Natural killer cell (primary cell): ENCODE measurements at regions not wholly inside any gene's neighbourhood (a gene's known extent, or its start where the extent isn't known, plus 50 kb on each side); places are given as distances from the start of the nearest gene placed in this dataset.

Experiments used
- ATAC-seq, 3 donors: fragments of 150-1000 bp in 2 of 3; fragments of 200-7000 bp in 1 of 3; cut with Tn5 transposase; 1 replicate in 1 of 3; 2 replicates in 2 of 3; pipeline ENCODE4 v1.10.0; 2021; ENCODE audit warnings: mild to moderate bottlenecking in 2 of 3, moderate library complexity in 2 of 3
- DNase-seq, 2 donors: peaks; one replicate each; pipeline versions ENCODE4 v3.0.0 to v3.0.0-alpha.2; 2013 to 2021; ENCODE audit warnings: mixed read lengths in 1 of 2
- H3K27ac ChIP-seq: one replicate; pipeline ENCODE4 v1.5.1; 2013; ENCODE audit warnings: mild to moderate bottlenecking, low read length
- H3K27me3 ChIP-seq: one replicate; pipeline ENCODE4 v1.6.1; 2013; ENCODE audit warnings: low read length; ENCODE audit not compliant: control insufficient read depth, insufficient read depth
- H3K36me3 ChIP-seq: one replicate; pipeline ENCODE4 v1.6.1; 2013; ENCODE audit warnings: low read length; ENCODE audit not compliant: control insufficient read depth, insufficient read depth
- H3K4me1 ChIP-seq: one replicate; pipeline ENCODE4 v1.6.1; 2013; ENCODE audit warnings: low read length; ENCODE audit not compliant: control insufficient read depth, insufficient read depth
- H3K4me3 ChIP-seq: one replicate; pipeline ENCODE4 v1.5.1; 2013; ENCODE audit warnings: low read length
- H3K9me3 ChIP-seq: one replicate; pipeline ENCODE4 v1.6.1; 2013; ENCODE audit warnings: low read length; ENCODE audit not compliant: control insufficient read depth, insufficient read depth
- H3K27ac Mint-ChIP-seq, 2 donors: one replicate each; pipeline ENCODE4 v1.8.0; 2022; ENCODE audit warnings: mild to moderate bottlenecking in 2 of 2, mixed read lengths in 2 of 2, moderate library complexity in 1 of 2
- H3K27me3 Mint-ChIP-seq, 2 donors: one replicate each; pipeline ENCODE4 v1.8.0; 2022; ENCODE audit warnings: low read depth in 2 of 2, mixed read lengths in 2 of 2
- H3K36me3 Mint-ChIP-seq: one replicate; pipeline ENCODE4 v1.8.0; 2022; ENCODE audit warnings: mixed read lengths
- H3K4me1 Mint-ChIP-seq, 2 donors: one replicate each; pipeline ENCODE4 v1.8.0; 2022; ENCODE audit warnings: mixed read lengths in 2 of 2
- H3K4me3 Mint-ChIP-seq: one replicate; pipeline ENCODE4 v1.8.0; 2022; ENCODE audit warnings: mild to moderate bottlenecking, moderate library complexity, mixed read lengths
- H3K9me3 Mint-ChIP-seq, 2 donors: one replicate each; pipeline ENCODE4 v1.8.0; 2022; ENCODE audit warnings: mixed read lengths in 2 of 2
- CTCF ChIP-seq: fragments of 200-600 bp; IDR thresholded peaks from one replicate; pipeline ENCODE4 v1.8.0; 2022; ENCODE audit warnings: antibody characterized with exemption
- WGBS: methylation state at CpG from one replicate; pipeline ENCODE4 v1.1.7; 2013; ENCODE audit warnings: missing lambda C conversion rate; ENCODE audit not compliant: insufficient coverage; 5-methylcytosine and 5-hydroxymethylcytosine counted together
- intact Hi-C: fragments of 100-400 bp; cut with micrococcal nuclease; formaldehyde crosslinking; loops from one replicate; pipeline ENCODE4 v1.14.2; 2022

GRCh38 chrX:82041034-82041433 is 839.1 kb downstream of the SH3BGRL start:
- ATAC-seq, result no peak
- no peak overlapping the region for H3K4me3 Mint-ChIP-seq
- H3K27ac ChIP-seq, result no peak overlapping the region
- H3K4me1 ChIP-seq, result no peaks in the 10 kb centered on the region
- H3K36me3 Mint-ChIP-seq, result no peaks in the 10 kb centered on the region
- H3K27me3 ChIP-seq, result no peaks in the 10 kb centered on the region
- intact Hi-C loops, result no loop called here
- peaks cover 2 to 4% of the 10 kb centered on the region in 2 donors for H3K9me3 Mint-ChIP-seq
- H3K4me1 Mint-ChIP-seq, result no peaks in the 10 kb centered on the region
- no peak for DNase-seq
- H3K27ac Mint-ChIP-seq, result no peak overlapping the region
- no peak overlapping the region for H3K4me3 ChIP-seq
- no peaks in the 10 kb centered on the region for H3K27me3 Mint-ChIP-seq
- 80% methylated on average over 1 of the region's 3 CpGs for WGBS
- H3K36me3 ChIP-seq, result no peaks in the 10 kb centered on the region
- H3K9me3 ChIP-seq, result no peaks in the 10 kb centered on the region
- TF ChIP-seq CTCF, result no peak

- Mint-ChIP-seq H3K36me3 (no peaks in the 10 kb centered on the region), H3K9me3 (peaks cover 0 to 10% of the 10 kb centered on the region in 2 donors), H3K4me3 (no peak overlapping the region), H3K4me1 (no peaks in the 10 kb centered on the region), H3K27ac (no peak overlapping the region), H3K27me3 (no peaks in the 10 kb centered on the region)
- H3K4me3 ChIP-seq, result no peak overlapping the region
- WGBS, result 92% methylated on average over 2 of the region's 4 CpGs
- intact Hi-C loops, result no loop called here
- no peak overlapping the region for H3K27ac ChIP-seq
- H3K4me1 ChIP-seq, result no peaks in the 10 kb centered on the region
- no peak for TF ChIP-seq CTCF
- ATAC-seq, result no peak
- no peaks in the 10 kb centered on the region for H3K27me3 ChIP-seq
- no peaks in the 10 kb centered on the region for H3K9me3 ChIP-seq
- no peaks in the 10 kb centered on the region for H3K36me3 ChIP-seq
- no peak for DNase-seq
Measured at GRCh38 chrX:82058728-82059127, 856.8 kb downstream of the SH3BGRL start.

DNA sequence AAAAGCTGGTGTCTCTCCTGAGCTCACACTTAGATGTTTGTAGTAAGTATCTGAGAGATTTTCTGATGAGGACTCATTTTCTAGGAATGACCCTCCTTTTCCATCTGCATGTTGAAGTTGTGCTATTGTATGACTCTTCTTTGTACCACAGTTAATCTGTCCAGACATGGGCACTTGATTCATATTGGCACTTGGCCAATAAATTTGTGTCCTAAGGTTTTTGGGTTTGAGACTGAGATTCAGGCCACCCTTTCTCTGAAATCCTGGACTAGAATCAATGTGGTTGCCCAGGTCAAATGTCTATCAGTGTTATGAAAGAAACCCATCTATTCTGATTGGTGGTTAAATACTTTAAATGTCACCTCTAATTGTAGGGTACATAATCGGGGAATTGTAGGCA is 869.0 kb downstream of the SH3BGRL start:
- H3K9me3 ChIP-seq, result no peaks in the 10 kb centered on the region
- H3K27me3 Mint-ChIP-seq, result no peaks in the 10 kb centered on the region
- WGBS, result no CpG with 5 or more reads among the region's 1 CpG
- intact Hi-C loops, result no loop called here
- H3K4me1 Mint-ChIP-seq, result no peaks in the 10 kb centered on the region
- no peaks in the 10 kb centered on the region for H3K27me3 ChIP-seq
- no peak for TF ChIP-seq CTCF
- H3K27ac ChIP-seq, result no peak overlapping the region
- no peak for ATAC-seq
- H3K9me3 Mint-ChIP-seq, result peaks cover 0 to 10% of the 10 kb centered on the region in 2 donors
- no peak overlapping the region for H3K27ac Mint-ChIP-seq
- no peaks in the 10 kb centered on the region for H3K4me1 ChIP-seq
- no peaks in the 10 kb centered on the region for H3K36me3 ChIP-seq
- no peak overlapping the region for H3K4me3 Mint-ChIP-seq
- H3K4me3 ChIP-seq, result no peak overlapping the region
- H3K36me3 Mint-ChIP-seq, result no peaks in the 10 kb centered on the region
- DNase-seq, result no peak

GRCh38 chrX:82081027-82081426 is 879.1 kb downstream of the SH3BGRL start:
- Histone ChIP-seq H3K4me1 (no peaks in the 10 kb centered on the region), H3K27ac (no peak overlapping the region), H3K4me3 (no peak overlapping the region), H3K36me3 (no peaks in the 10 kb centered on the region), H3K9me3 (no peaks in the 10 kb centered on the region), H3K27me3 (no peaks in the 10 kb centered on the region)
- DNase-seq, result no peak
- Mint-ChIP-seq H3K4me1 (no peaks in the 10 kb centered on the region), H3K27me3 (no peaks in the 10 kb centered on the region), H3K27ac (no peak overlapping the region), H3K4me3 (no peak overlapping the region), H3K9me3 (peaks cover 0 to 2% of the 10 kb centered on the region in 2 donors), H3K36me3 (no peaks in the 10 kb centered on the region)
- TF ChIP-seq CTCF, result no peak
- no peak for ATAC-seq
- 0% methylated on average over 1 of the region's 1 CpG for whole genome bisulfite sequencing
- intact Hi-C loops, result no loop called here
